ENCODE measurements at regions not wholly inside any gene's neighbourhood (a gene's known extent, or its start where the extent isn't known, plus 50 kb on each side); places are given as distances from the start of the nearest gene placed in this dataset.
"Not testable (repeated sequence)": the region's sequence is repeated elsewhere in the genome, so short reads cannot be mapped to it uniquely, and the experiment has no call there.

DNA sequence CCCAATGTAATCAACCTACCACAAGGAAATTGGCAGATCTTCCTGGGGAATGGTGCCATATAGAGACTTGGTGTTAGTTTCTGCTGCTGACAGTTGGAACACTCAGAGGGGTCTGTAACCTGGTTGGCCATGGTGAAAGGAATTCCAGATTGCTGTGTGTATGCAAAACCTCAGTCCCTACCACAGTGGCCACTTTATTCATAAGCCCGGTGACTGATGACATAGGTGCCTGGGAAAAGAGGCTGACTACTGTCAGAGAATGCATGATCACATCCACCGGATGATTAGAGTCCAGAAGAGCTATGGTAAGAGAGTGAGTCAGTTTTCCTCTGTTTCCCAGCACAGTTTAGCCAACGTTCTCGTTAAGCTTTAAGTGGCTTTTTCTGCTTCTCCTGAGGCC, 156.8 kb upstream of the NPAP1 start:
- TF ChIP-seq, protein P1, sequence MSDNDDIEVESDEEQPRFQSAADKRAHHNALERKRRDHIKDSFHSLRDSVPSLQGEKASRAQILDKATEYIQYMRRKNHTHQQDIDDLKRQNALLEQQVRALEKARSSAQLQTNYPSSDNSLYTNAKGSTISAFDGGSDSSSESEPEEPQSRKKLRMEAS (IDR thresholded peaks at IDR 0.05): not testable (repeated sequence)
- TF ChIP-seq EZH2 (IDR thresholded peaks at IDR 0.05); POLR2A (IDR thresholded peaks at IDR 0.05; ENCODE audit: borderline replicate concordance, extremely low read depth, insufficient read depth, insufficient read length); CEBPB (IDR thresholded peaks at IDR 0.05; ENCODE audit: low read depth); EZH2phosphoT487 (IDR thresholded peaks at IDR 0.05; ENCODE audit: borderline replicate concordance); SRF (IDR thresholded peaks at IDR 0.05; ENCODE audit: low read depth); ELF1 (IDR thresholded peaks at IDR 0.05; ENCODE audit: borderline replicate concordance, low read depth); EGR1 (IDR thresholded peaks at IDR 0.05; ENCODE audit: low read depth); POLR2AphosphoS5 (IDR thresholded peaks at IDR 0.05; ENCODE audit: low read depth, low read length); SP1 (IDR thresholded peaks at IDR 0.05; ENCODE audit: low read depth): not testable (repeated sequence)
- TF ChIP-seq, protein P2, sequence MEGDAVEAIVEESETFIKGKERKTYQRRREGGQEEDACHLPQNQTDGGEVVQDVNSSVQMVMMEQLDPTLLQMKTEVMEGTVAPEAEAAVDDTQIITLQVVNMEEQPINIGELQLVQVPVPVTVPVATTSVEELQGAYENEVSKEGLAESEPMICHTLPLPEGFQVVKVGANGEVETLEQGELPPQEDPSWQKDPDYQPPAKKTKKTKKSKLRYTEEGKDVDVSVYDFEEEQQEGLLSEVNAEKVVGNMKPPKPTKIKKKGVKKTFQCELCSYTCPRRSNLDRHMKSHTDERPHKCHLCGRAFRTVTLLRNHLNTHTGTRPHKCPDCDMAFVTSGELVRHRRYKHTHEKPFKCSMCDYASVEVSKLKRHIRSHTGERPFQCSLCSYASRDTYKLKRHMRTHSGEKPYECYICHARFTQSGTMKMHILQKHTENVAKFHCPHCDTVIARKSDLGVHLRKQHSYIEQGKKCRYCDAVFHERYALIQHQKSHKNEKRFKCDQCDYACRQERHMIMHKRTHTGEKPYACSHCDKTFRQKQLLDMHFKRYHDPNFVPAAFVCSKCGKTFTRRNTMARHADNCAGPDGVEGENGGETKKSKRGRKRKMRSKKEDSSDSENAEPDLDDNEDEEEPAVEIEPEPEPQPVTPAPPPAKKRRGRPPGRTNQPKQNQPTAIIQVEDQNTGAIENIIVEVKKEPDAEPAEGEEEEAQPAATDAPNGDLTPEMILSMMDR (IDR thresholded peaks at IDR 0.05 in 2 of 3, conservative IDR thresholded peaks at IDR 0.05 in 1 of 3; ENCODE audit: borderline replicate concordance in 1 of 3, insufficient read depth in 1 of 3, low read depth in 2 of 3, low read length in 2 of 3): not testable (repeated sequence)

All from HCT116 (cell line).